Upper lobe of left lung (tissue), 6 donors: ENCODE measurements at regions not wholly inside any gene's neighbourhood (a gene's known extent, or its start where the extent isn't known, plus 50 kb on each side); places are given as distances from the start of the nearest gene placed in this dataset.

Source experiments
- ATAC-seq, 2 donors: fragments of 200-7000 bp; cut with Tn5 transposase; one replicate each; pipeline ENCODE4 v1.9.1; 2022; ENCODE audit warnings: mild to moderate bottlenecking in 2 of 2, moderate library complexity in 2 of 2; ENCODE audit not compliant: low FRiP score in 2 of 2
- DNase-seq, 2 donors: peaks; one replicate each; pipeline ENCODE4 v3.0.0-alpha.2; 2019 to 2020
- H3K27ac ChIP-seq, 4 donors: fragments of 200-600 bp; sonication (generic); one replicate each; pipeline ENCODE4 v1.5.1; 2016 to 2019
- H3K27me3 ChIP-seq, 4 donors: fragments of 200-600 bp; sonication (generic); one replicate each; pipeline ENCODE4 v1.5.1; 2017 to 2019
- H3K36me3 ChIP-seq, 4 donors: fragments of 200-600 bp; sonication (generic); one replicate each; pipeline ENCODE4 v1.5.1; 2016 to 2019
- H3K4me1 ChIP-seq, 4 donors: fragments of 200-600 bp; sonication (generic); one replicate each; pipeline ENCODE4 v1.5.1; 2018 to 2019
- H3K4me3 ChIP-seq, 4 donors: fragments of 200-600 bp; sonication (generic); one replicate each; pipeline ENCODE4 v1.5.1; 2017 to 2019; ENCODE audit warnings: mild to moderate bottlenecking in 2 of 4, moderate library complexity in 1 of 4
- H3K9me3 ChIP-seq, 4 donors: fragments of 200-600 bp; sonication (generic); one replicate each; pipeline ENCODE4 v1.5.1; 2018 to 2019
- CTCF ChIP-seq, 6 experiments: fragments of 450-650 bp in 4 of 6; fragments of 200-600 bp in 2 of 6; sonication (generic) in 2 of 6; IDR thresholded peaks; one replicate each; pipeline ENCODE4 v1.5.1; 2016 to 2019; ENCODE audit warnings: antibody characterized with exemption in 6 of 6
- EP300 ChIP-seq, 4 donors: sonication (generic); formaldehyde crosslinking; IDR thresholded peaks; one replicate each; pipeline ENCODE4 v1.5.1; 2017; ENCODE audit warnings: antibody characterized with exemption in 4 of 4, control low read depth in 2 of 4
- POLR2A ChIP-seq, 4 donors: fragments of 450-650 bp; IDR thresholded peaks; one replicate each; pipeline ENCODE4 v1.5.1; 2016 to 2017; ENCODE audit warnings: antibody characterized with exemption in 4 of 4, mild to moderate bottlenecking in 2 of 4
- POLR2AphosphoS5 ChIP-seq, 2 donors: sonication (generic); formaldehyde crosslinking; IDR thresholded peaks; one replicate each; pipeline ENCODE4 v1.5.1; 2017; ENCODE audit warnings: antibody characterized with exemption in 2 of 2
- WGBS, 2 donors: methylation state at CpG; one replicate each; pipeline ENCODE4 v1.1.5; 2017 to 2018; 5-methylcytosine and 5-hydroxymethylcytosine counted together
- donor health status: DM: no; HTN: no; CAD: no; lungs with moderate emphysema.
- donor health status: DM: no; HTN: yes; CAD: no; lungs with severe emphysema.

- no peak for ATAC-seq
- no peak overlapping the region for H3K27ac ChIP-seq
These were observed 126.9 kb downstream of the BTC start for GRCh38 chr4:74667438-74667837.

GRCh38 chr4:74667944-74668343, 126.4 kb downstream of the BTC start:
- Histone ChIP-seq H3K4me3 (no peak overlapping the region), H3K9me3 (no peaks in the 10 kb centered on the region), H3K36me3 (no peaks in the 10 kb centered on the region), H3K27me3 (no peaks in the 10 kb centered on the region), H3K27ac (no peak overlapping the region), H3K4me1 (peaks cover 0 to 6% (median 0%) of the 10 kb centered on the region in 4 donors)
- ATAC-seq (no peak), DNase-seq (no peak)
- TF ChIP-seq POLR2AphosphoS5 (IDR thresholded peaks at IDR 0.05) (no peak), POLR2A (IDR thresholded peaks at IDR 0.05) (no peak), EP300 (IDR thresholded peaks at IDR 0.05) (no peak), CTCF (IDR thresholded peaks at IDR 0.05) (no peak)

More at GRCh38 chr4:74667438-74667837, 126.9 kb downstream of the BTC start:
- Histone ChIP-seq H3K36me3 (no peaks in the 10 kb centered on the region), H3K27me3 (no peaks in the 10 kb centered on the region), H3K4me1 (peaks cover 0 to 6% (median 0%) of the 10 kb centered on the region in 4 donors), H3K4me3 (no peak overlapping the region), H3K9me3 (no peaks in the 10 kb centered on the region)
- TF ChIP-seq CTCF (IDR thresholded peaks at IDR 0.05) (no peak), EP300 (IDR thresholded peaks at IDR 0.05) (no peak), POLR2AphosphoS5 (IDR thresholded peaks at IDR 0.05) (no peak), POLR2A (IDR thresholded peaks at IDR 0.05) (no peak)
- DNase-seq: no peak

GRCh38 chr4:74669702-74670101, 124.6 kb downstream of the BTC start:
- Histone ChIP-seq H3K4me1 (peaks cover 0 to 6% (median 0%) of the 10 kb centered on the region in 4 donors), H3K27ac (no peak overlapping the region), H3K27me3 (no peaks in the 10 kb centered on the region), H3K9me3 (no peaks in the 10 kb centered on the region), H3K36me3 (no peaks in the 10 kb centered on the region), H3K4me3 (no peak overlapping the region)
- DNase-seq: no peak
- TF ChIP-seq CTCF (IDR thresholded peaks at IDR 0.05) (no peak), POLR2A (IDR thresholded peaks at IDR 0.05) (no peak), EP300 (IDR thresholded peaks at IDR 0.05) (no peak), POLR2AphosphoS5 (IDR thresholded peaks at IDR 0.05) (no peak)
- WGBS, 2 donors: 76 to 89% methylated on average over 3 of the region's 3 CpGs
- ATAC-seq: no peak

GRCh38 chr4:74670583-74670982, 123.7 kb downstream of the BTC start:
- Histone ChIP-seq H3K4me3 (no peak overlapping the region), H3K9me3 (no peaks in the 10 kb centered on the region), H3K27ac (no peak overlapping the region), H3K36me3 (no peaks in the 10 kb centered on the region), H3K27me3 (no peaks in the 10 kb centered on the region), H3K4me1 (peaks cover 0 to 6% (median 0%) of the 10 kb centered on the region in 4 donors)
- no peak for DNase-seq
- TF ChIP-seq CTCF (IDR thresholded peaks at IDR 0.05): no peak
- no peak for TF ChIP-seq POLR2A (IDR thresholded peaks at IDR 0.05)
- no peak for TF ChIP-seq POLR2AphosphoS5 (IDR thresholded peaks at IDR 0.05)
- WGBS, 2 donors: 79 to 86% methylated on average over 1 of the region's 1 CpG
- ATAC-seq: no peak

GRCh38 chr4:74671080-74671698, 123.1 kb downstream of the BTC start:
- WGBS, 2 donors: 0% methylated on average over 2 of the region's 2 CpGs
- peak in 1 of 2 donors; percentile 54 for DNase-seq

More at GRCh38 chr4:74671080-74671698, 123.1 kb downstream of the BTC start:
- Histone ChIP-seq H3K27me3 (no peaks in the 10 kb centered on the region), H3K4me3 (no peak overlapping the region), H3K27ac (no peak overlapping the region), H3K4me1 (peaks cover 0 to 6% (median 0%) of the 10 kb centered on the region in 4 donors), H3K36me3 (no peaks in the 10 kb centered on the region), H3K9me3 (no peaks in the 10 kb centered on the region)
- TF ChIP-seq CTCF (IDR thresholded peaks at IDR 0.05) (peak; percentile 29 to 58 (median 38)), POLR2A (IDR thresholded peaks at IDR 0.05) (no peak)
- ATAC-seq: peak in 1 of 2 donors; percentile 63
